ENCODE measurements at regions not wholly inside any gene's neighbourhood (a gene's known extent, or its start where the extent isn't known, plus 50 kb on each side); places are given as distances from the start of the nearest gene placed in this dataset.

- Mint-ChIP-seq H3K36me3 (ENCODE audit: low read depth) (peaks cover 7% of the 10 kb centered on the region), H3K4me1 (peaks cover 10% of the 10 kb centered on the region), H3K27ac (no peak overlapping the region), H3K9me3 (peaks cover 8% of the 10 kb centered on the region), H3K4me3 (no peak overlapping the region), H3K27me3 (ENCODE audit: insufficient read depth) (no peaks in the 10 kb centered on the region)
- no peak for DNase-seq
- no peak overlapping the region for H3K27ac ChIP-seq (ENCODE audit: low read depth, low read length)
- H3K9me3 ChIP-seq (ENCODE audit: control insufficient read depth, low read length): peaks cover 27% of the 10 kb centered on the region
- no peak for TF ChIP-seq CTCF (conservative IDR thresholded peaks at IDR 0.05)
- no peak overlapping the region for H3K9ac ChIP-seq (ENCODE audit: extremely low read depth, low read length, poor library complexity, severe bottlenecking)
- 0% methylated on average over 1 of the region's 1 CpG; no CpG with 5 or more reads in 1 of the 2 experiments for WGBS, 2 experiments (ENCODE audit: insufficient coverage in 1 of 2, insufficient read length in 1 of 2)
- no peak overlapping the region for H3K4me3 ChIP-seq (ENCODE audit: low read length)
- peaks cover 7% of the 10 kb centered on the region for H3K4me1 ChIP-seq (ENCODE audit: control insufficient read depth, insufficient read depth, low read length)
- H3K36me3 ChIP-seq (ENCODE audit: control insufficient read depth, insufficient read depth, low read length): no peaks in the 10 kb centered on the region
- H3K27me3 ChIP-seq (ENCODE audit: control insufficient read depth, insufficient read depth, low read length, poor library complexity, severe bottlenecking): no peaks in the 10 kb centered on the region
Measured at GRCh38 chr5:44486591-44486990, 97.4 kb upstream of the FGF10 start.

- Histone ChIP-seq H3K4me1 (ENCODE audit: control insufficient read depth, insufficient read depth, low read length) (peaks cover 10% of the 10 kb centered on the region), H3K27me3 (ENCODE audit: control insufficient read depth, insufficient read depth, low read length, poor library complexity, severe bottlenecking) (no peaks in the 10 kb centered on the region), H3K4me3 (ENCODE audit: low read length) (no peak overlapping the region), H3K9me3 (ENCODE audit: control insufficient read depth, low read length) (peaks cover 33% of the 10 kb centered on the region), H3K36me3 (ENCODE audit: control insufficient read depth, insufficient read depth, low read length) (no peaks in the 10 kb centered on the region), H3K9ac (ENCODE audit: extremely low read depth, low read length, poor library complexity, severe bottlenecking) (no peak overlapping the region), H3K27ac (ENCODE audit: low read depth, low read length) (no peak overlapping the region)
- Mint-ChIP-seq H3K27me3 (ENCODE audit: insufficient read depth) (no peaks in the 10 kb centered on the region), H3K9me3 (peaks cover 17% of the 10 kb centered on the region), H3K4me1 (peaks cover 21% of the 10 kb centered on the region), H3K27ac (no peak overlapping the region), H3K36me3 (ENCODE audit: low read depth) (no peaks in the 10 kb centered on the region), H3K4me3 (no peak overlapping the region)
- peak; percentile 69 for DNase-seq
- peak; percentile 68 for TF ChIP-seq CTCF (conservative IDR thresholded peaks at IDR 0.05)
- 83 to 89% methylated on average over 2 to 4 of the region's 4 CpGs for WGBS, 2 experiments (ENCODE audit: insufficient coverage in 1 of 2, insufficient read length in 1 of 2)
Measured at GRCh38 chr5:44454002-44454401, 64.8 kb upstream of the FGF10 start.

GRCh38 chr5:44446399-44446798, 57.2 kb upstream of the FGF10 start:
- Histone ChIP-seq H3K4me3 (ENCODE audit: low read length) (no peak overlapping the region), H3K9ac (ENCODE audit: extremely low read depth, low read length, poor library complexity, severe bottlenecking) (no peak overlapping the region), H3K27ac (ENCODE audit: low read depth, low read length) (no peak overlapping the region), H3K27me3 (ENCODE audit: control insufficient read depth, insufficient read depth, low read length, poor library complexity, severe bottlenecking) (no peaks in the 10 kb centered on the region), H3K4me1 (ENCODE audit: control insufficient read depth, insufficient read depth, low read length) (peaks cover 4% of the 10 kb centered on the region), H3K9me3 (ENCODE audit: control insufficient read depth, low read length) (no peaks in the 10 kb centered on the region), H3K36me3 (ENCODE audit: control insufficient read depth, insufficient read depth, low read length) (no peaks in the 10 kb centered on the region)
- no peak for TF ChIP-seq CTCF (conservative IDR thresholded peaks at IDR 0.05)
- Mint-ChIP-seq H3K36me3 (ENCODE audit: low read depth) (no peaks in the 10 kb centered on the region), H3K27me3 (ENCODE audit: insufficient read depth) (no peaks in the 10 kb centered on the region), H3K4me1 (peaks cover 23% of the 10 kb centered on the region), H3K9me3 (no peaks in the 10 kb centered on the region), H3K4me3 (no peak overlapping the region), H3K27ac (no peak overlapping the region)
- DNase-seq: no peak
